Gastroesophageal sphincter (tissue), 4 donors: ENCODE measurements at regions not wholly inside any gene's neighbourhood (a gene's known extent, or its start where the extent isn't known, plus 50 kb on each side); places are given as distances from the start of the nearest gene placed in this dataset.
A peak's percentile ranks its signal among the peaks of the same experiment; 100 is the strongest.

Experiments used
- ATAC-seq: fragments of 150-250 bp; one replicate; pipeline ENCODE4 v1.9.1; 2016; ENCODE audit warnings: mild to moderate bottlenecking, moderate library complexity
- H3K27ac ChIP-seq, 4 donors: fragments of 200-600 bp; sonication (generic) in 3 of 4; 1 replicate in 3 of 4; 2 replicates in 1 of 4; pipeline ENCODE4 v1.5.1; 2016 to 2019
- H3K27me3 ChIP-seq: fragments of 200-600 bp; sonication (generic); one replicate; pipeline ENCODE4 v1.5.1; 2019
- H3K36me3 ChIP-seq, 2 donors: fragments of 200-600 bp; sonication (generic); one replicate each; pipeline ENCODE4 v1.5.1; 2019; ENCODE audit warnings: control low read depth in 1 of 2
- H3K4me1 ChIP-seq, 3 donors: fragments of 200-600 bp; sonication (generic); 1 replicate in 2 of 3; 2 replicates in 1 of 3; pipeline ENCODE4 v1.5.1; 2016 to 2019; ENCODE audit warnings: control low read depth in 2 of 3
- H3K4me3 ChIP-seq, 2 donors: fragments of 200-600 bp; sonication (generic); one replicate each; pipeline ENCODE4 v1.5.1; 2019; ENCODE audit warnings: mild to moderate bottlenecking in 1 of 2, moderate library complexity in 1 of 2
- H3K9me3 ChIP-seq, 3 donors: fragments of 200-600 bp; sonication (generic); one replicate each; pipeline ENCODE4 v1.5.1; 2017 to 2019; ENCODE audit warnings: control low read depth in 2 of 3
- EP300 ChIP-seq: sonication (generic); formaldehyde crosslinking; IDR thresholded peaks from one replicate; pipeline ENCODE4 v1.6.1; 2017; ENCODE audit warnings: antibody characterized with exemption, mild to moderate bottlenecking
- POLR2A ChIP-seq, 2 donors: fragments of 450-650 bp; IDR thresholded peaks; one replicate each; pipeline ENCODE4 v1.6.1; 2017; ENCODE audit warnings: antibody characterized with exemption in 2 of 2, mild to moderate bottlenecking in 2 of 2, moderate library complexity in 1 of 2
- POLR2AphosphoS5 ChIP-seq: sonication (generic); formaldehyde crosslinking; IDR thresholded peaks from one replicate; pipeline ENCODE4 v1.6.1; 2017; ENCODE audit warnings: antibody characterized with exemption
- WGBS, 2 donors: methylation state at CpG; one replicate each; pipeline ENCODE4 v1.1.5; 2018; ENCODE audit warnings: low coverage in 1 of 2; 5-methylcytosine and 5-hydroxymethylcytosine counted together
- TF ChIP-seq, protein P1 (sequence below), 4 experiments: fragments of 200-600 bp in 2 of 4; fragments of 450-650 bp in 2 of 4; sonication (generic) in 1 of 4; IDR thresholded peaks; one replicate each; pipeline ENCODE4 v1.5.1; 2017 to 2019; ENCODE audit warnings: antibody characterized with exemption in 4 of 4, mild to moderate bottlenecking in 2 of 4, moderate library complexity in 2 of 4

- H3K36me3 ChIP-seq: no peaks in the 10 kb centered on the region
- no peak overlapping the region for H3K4me3 ChIP-seq
- H3K27ac ChIP-seq: no peak overlapping the region
- ATAC-seq: no peak
- no peaks in the 10 kb centered on the region for H3K27me3 ChIP-seq
- H3K9me3 ChIP-seq: no peaks in the 10 kb centered on the region
- TF ChIP-seq POLR2A (IDR thresholded peaks at IDR 0.05) (no peak), POLR2AphosphoS5 (no peak), EP300 (no peak)
- TF ChIP-seq, protein P1, sequence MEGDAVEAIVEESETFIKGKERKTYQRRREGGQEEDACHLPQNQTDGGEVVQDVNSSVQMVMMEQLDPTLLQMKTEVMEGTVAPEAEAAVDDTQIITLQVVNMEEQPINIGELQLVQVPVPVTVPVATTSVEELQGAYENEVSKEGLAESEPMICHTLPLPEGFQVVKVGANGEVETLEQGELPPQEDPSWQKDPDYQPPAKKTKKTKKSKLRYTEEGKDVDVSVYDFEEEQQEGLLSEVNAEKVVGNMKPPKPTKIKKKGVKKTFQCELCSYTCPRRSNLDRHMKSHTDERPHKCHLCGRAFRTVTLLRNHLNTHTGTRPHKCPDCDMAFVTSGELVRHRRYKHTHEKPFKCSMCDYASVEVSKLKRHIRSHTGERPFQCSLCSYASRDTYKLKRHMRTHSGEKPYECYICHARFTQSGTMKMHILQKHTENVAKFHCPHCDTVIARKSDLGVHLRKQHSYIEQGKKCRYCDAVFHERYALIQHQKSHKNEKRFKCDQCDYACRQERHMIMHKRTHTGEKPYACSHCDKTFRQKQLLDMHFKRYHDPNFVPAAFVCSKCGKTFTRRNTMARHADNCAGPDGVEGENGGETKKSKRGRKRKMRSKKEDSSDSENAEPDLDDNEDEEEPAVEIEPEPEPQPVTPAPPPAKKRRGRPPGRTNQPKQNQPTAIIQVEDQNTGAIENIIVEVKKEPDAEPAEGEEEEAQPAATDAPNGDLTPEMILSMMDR (IDR thresholded peaks at IDR 0.05): no peak
- WGBS, 2 donors: 55 to 69% methylated on average over 2 of the region's 2 CpGs
- peaks cover 0 to 5% (median 5%) of the 10 kb centered on the region in 3 donors for H3K4me1 ChIP-seq
These were observed 170.8 kb upstream of the ANK3 start for GRCh38 chr10:60560451-60560850.

GRCh38 chr10:60555700-60556099, 166.0 kb upstream of the ANK3 start:
- no peak overlapping the region for H3K4me3 ChIP-seq
- H3K27me3 ChIP-seq: no peaks in the 10 kb centered on the region
- no peaks in the 10 kb centered on the region for H3K9me3 ChIP-seq
- no peaks in the 10 kb centered on the region for H3K36me3 ChIP-seq
- H3K27ac ChIP-seq: no peak overlapping the region
- no peak for ATAC-seq
- TF ChIP-seq POLR2A (IDR thresholded peaks at IDR 0.05) (no peak), EP300 (no peak), POLR2AphosphoS5 (no peak)
- TF ChIP-seq, protein P1 (IDR thresholded peaks at IDR 0.05): no peak
- 72 to 73% methylated on average over 4 to 5 of the region's 5 CpGs for WGBS, 2 donors
- H3K4me1 ChIP-seq: no peaks in the 10 kb centered on the region

DNA sequence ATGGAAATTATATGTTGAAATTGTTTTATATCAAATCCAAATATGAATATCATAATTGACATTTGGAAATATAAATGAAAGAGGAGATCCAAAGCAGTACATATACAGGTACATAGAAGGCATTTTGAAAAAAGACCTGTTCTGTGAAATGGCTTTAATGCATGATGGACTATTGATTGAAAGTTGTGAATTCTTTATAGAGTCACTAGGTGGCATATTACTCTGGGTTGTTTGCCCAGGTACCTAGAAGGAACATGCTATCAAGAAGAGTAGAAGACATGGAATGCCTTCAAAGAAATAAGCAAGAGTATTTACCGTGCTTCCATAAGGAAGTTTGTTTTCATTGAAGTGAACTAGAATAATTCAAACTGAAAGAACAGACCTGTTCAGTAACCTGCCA, 160.0 kb upstream of the ANK3 start:
- no peaks in the 10 kb centered on the region for H3K36me3 ChIP-seq
- H3K27me3 ChIP-seq: no peaks in the 10 kb centered on the region
- TF ChIP-seq, protein P1 (IDR thresholded peaks at IDR 0.05): no peak
- TF ChIP-seq EP300: no peak
- TF ChIP-seq POLR2AphosphoS5: no peak
- TF ChIP-seq POLR2A (IDR thresholded peaks at IDR 0.05): no peak
- no peak overlapping the region for H3K4me3 ChIP-seq
- H3K27ac ChIP-seq: no peak overlapping the region
- no peaks in the 10 kb centered on the region for H3K9me3 ChIP-seq
- ATAC-seq: no peak
- WGBS, 2 donors: 46 to 80% methylated on average over 1 of the region's 1 CpG
- H3K4me1 ChIP-seq: no peaks in the 10 kb centered on the region

- Histone ChIP-seq H3K4me1 (peaks cover 0 to 18% (median 0%) of the 10 kb centered on the region in 3 donors), H3K9me3 (no peaks in the 10 kb centered on the region), H3K4me3 (no peak overlapping the region), H3K36me3 (no peaks in the 10 kb centered on the region), H3K27me3 (no peaks in the 10 kb centered on the region), H3K27ac (no peak overlapping the region)
- no peak for ATAC-seq
- 75 to 85% methylated on average over 4 of the region's 4 CpGs for WGBS, 2 donors
- TF ChIP-seq POLR2AphosphoS5 (no peak), EP300 (no peak), POLR2A (IDR thresholded peaks at IDR 0.05) (no peak)
- TF ChIP-seq, protein P1 (IDR thresholded peaks at IDR 0.05): no peak
These were observed 153.0 kb upstream of the ANK3 start for GRCh38 chr10:60542657-60543056.

DNA sequence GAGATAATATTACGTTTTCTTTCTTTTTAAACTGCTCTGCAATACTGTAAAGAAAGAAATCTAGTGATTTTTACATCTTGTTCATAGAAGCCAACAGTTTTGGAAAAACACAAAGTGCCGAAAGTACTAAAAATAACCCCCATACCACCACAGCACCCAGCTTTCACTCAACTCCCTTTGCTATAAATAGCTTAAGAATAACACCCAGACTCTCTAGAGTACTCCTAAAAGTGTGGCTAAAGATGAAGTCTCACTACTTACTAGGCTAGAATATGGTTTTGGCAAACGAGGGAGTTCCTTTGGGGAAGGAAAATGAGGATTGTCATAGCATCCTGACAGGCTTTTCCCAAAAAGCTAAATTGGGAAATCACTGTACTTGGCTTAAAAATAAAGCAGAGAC, 151.8 kb upstream of the ANK3 start:
- TF ChIP-seq POLR2AphosphoS5 (no peak), POLR2A (IDR thresholded peaks at IDR 0.05) (no peak), EP300 (no peak)
- TF ChIP-seq, protein P1 (IDR thresholded peaks at IDR 0.05): no peak
- ATAC-seq: no peak

More for the DNA sequence above, 151.8 kb upstream of the ANK3 start:
- 29 to 34% methylated on average over 3 of the region's 3 CpGs for WGBS, 2 donors
- Histone ChIP-seq H3K4me1 (peaks cover 0 to 18% (median 0%) of the 10 kb centered on the region in 3 donors), H3K36me3 (no peaks in the 10 kb centered on the region), H3K9me3 (no peaks in the 10 kb centered on the region), H3K27me3 (no peaks in the 10 kb centered on the region), H3K4me3 (no peak overlapping the region), H3K27ac (peak overlapping the region in 1 of 4 donors; percentile 16)
